ENCODE measurements at regions not wholly inside any gene's neighbourhood (a gene's known extent, or its start where the extent isn't known, plus 50 kb on each side); places are given as distances from the start of the nearest gene placed in this dataset.

DNA sequence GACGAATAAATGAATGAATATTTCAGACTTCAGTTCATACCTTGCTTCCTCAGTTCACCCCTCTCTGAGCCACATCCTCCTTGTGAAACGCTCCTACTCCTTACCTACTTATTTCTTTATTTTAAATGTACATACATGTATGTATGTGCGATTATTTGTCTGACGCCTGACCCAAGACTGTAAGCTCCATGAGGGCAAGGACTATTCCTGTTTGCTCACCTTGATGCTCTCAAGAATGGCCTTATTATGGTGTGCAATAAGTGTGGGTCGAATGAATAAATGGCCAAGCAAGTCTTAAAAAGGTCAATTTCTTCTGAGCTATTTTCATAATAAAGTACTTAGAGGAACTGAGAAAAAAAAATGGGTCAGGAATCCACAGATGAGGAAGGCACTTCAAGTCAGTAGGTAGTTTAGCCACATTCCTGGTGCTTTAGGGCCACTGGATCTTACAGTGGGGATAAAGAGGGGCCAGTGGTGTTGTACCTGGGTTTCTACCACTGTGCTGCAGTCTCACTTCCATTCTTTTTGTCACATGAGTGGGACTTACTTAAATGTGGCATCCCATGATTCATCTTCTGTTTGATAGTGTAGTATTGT lies 74.7 kb downstream of the SDC1 start:
- DNase-seq (ENCODE audit: insufficient read length, low spot score) (no peak), FAIRE-seq (no peak)

DNA sequence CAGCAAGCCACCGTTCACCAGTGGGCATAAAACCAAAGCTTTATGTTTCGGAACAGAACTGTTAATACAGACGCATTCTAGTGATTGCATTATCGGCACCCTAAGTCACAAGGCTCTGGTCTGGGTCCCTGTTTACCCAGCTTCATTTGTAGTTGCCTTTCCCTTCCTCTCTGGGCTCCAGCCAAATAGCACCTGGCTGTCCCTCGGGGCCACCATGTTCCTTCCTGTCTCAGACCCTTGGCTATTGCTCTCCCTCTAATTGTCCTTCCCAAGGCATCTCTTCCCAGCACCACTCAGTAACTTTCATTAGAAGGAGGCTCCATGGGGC lies 75.3 kb downstream of the SDC1 start:
- FAIRE-seq = no peak
- DNase-seq (ENCODE audit: insufficient read length, low spot score) = no peak

DNA sequence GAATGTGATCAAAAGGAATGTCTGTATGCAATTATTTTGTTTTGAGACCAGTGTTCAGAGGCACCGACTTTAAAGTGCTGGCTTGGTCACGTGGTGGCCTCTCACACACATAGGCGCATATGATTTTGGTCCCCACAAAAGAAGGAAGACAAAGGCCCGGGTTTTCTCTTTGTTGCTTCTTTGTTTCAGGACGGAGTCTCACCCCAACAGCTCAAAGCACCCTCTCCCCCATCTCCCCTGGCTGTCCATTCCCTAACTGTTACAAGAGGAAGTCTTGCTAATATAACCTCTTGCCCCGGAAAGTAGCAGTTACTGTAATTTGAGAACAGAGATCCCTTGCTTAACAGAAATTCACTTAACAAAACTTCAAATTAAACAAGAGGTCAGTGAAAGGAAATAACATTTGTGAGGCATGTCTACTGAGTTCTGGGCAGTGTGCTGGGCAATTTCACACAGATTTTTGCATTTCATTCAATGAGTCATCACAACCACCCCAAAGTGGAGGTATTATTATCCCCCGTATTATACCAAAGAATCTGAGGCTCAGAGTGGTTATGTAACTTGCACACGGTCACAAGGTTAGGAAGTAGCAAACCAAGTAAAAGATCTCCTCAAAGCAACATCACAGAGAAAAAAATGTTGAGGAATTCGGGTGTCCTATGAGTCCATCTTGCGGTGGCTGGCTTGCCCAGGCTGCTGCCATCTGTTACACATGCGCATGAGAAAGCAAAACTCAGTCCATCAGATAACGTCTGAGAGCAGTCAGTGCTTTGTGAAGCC lies 75.8 kb downstream of the SDC1 start:
- FAIRE-seq (peak; percentile 86), DNase-seq (ENCODE audit: insufficient read length, low spot score) (peak; percentile 72)

DNA sequence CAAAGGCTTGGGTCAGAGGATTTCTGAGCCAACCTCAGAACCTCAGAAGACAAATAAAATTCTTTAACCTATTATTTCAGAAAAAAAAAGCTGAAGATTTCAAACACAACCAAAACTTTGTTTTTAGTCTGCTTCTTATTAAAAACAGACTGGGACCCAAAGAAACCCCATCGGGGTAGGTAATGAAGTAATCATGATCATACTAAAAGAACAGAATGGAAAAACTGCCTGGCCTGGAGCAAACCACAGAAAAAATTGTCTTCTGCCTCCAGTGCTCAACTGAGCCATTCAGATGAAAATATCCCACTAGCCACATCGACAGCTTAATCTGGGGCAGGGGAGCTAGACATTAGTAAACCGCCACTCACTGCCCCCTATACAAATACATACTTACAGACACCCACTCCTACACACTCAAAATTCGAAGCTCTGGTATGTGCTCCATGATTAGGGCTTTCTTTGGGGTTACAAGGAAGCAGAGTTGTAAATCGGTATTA lies 76.5 kb downstream of the SDC1 start:
- FAIRE-seq = no peak
- no peak for DNase-seq (ENCODE audit: insufficient read length, low spot score)

DNA sequence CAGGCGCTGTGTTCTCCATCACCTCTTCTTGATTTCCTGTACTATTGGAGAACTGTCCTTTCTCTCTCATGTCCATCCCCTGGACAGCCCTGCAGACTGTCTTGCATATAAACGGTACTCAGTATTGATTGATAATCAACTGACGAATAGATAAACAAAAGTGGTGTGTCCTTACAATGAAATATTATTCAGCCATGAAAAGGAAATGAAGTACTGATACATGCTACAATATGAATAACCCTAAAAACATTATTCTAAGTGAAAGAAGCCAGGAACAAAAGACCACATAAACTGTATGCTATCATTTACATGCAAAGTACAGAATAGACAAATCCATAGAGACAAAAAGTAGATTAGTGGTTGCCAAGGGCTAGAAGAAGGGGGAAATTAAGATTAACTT lies 77.6 kb downstream of the SDC1 start:
- FAIRE-seq (no peak), DNase-seq (ENCODE audit: insufficient read length, low spot score) (no peak)

DNA sequence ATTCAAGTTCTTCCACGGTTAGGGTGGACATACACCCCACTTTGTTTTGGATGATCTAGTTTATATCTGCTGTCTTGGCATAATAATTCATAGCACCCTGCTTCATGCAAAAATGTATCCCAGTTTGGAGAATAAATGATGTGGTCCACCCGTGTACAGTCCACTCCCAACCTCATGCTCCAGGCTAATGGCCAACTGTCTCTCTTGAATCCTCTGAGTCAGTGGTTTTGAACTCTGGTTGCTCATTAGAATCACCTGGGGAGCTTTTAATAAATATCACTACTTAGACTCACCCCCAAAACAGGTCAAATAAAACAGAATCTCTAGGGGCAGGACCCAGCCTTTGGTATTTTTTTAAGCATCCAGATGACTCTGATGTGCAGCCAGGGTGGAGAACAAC lies 78.5 kb downstream of the SDC1 start:
- DNase-seq (ENCODE audit: insufficient read length, low spot score) = no peak
- FAIRE-seq = no peak

DNA sequence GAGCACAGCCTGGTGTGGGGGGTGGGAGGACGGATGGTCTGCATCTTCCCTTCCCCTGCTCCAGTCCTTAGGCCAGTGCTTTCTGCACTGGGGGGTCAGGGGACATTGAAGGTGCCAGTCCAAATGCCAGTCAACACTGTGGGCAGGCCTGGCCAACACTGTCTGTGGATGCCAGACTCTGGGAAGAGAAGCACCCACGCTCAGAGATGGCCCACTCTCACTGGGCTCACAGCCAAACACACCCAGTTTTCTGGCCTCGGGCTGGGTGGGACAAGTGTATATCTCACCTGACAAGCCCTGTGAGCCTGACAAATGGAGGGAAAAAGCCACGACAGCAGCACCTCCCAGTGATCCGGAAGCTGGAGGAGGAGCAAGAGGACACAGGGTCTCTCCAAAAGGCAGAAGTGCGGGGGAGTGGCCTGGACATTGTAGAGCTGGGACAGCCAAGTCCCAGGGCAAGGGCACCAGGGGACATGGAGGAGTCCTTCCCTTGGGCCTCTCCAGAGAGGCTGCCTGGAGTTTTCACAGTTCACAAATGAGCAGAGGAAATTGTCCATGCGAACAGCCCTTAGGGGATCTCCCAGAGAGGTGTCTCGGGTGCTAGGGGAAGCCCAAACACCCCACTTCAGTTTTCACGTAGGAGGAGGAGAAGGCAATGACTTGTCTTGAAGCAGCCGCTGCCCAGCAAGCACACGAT lies 79.3 kb downstream of the SDC1 start:
- no peak for FAIRE-seq
- DNase-seq (ENCODE audit: insufficient read length, low spot score) = no peak

DNA sequence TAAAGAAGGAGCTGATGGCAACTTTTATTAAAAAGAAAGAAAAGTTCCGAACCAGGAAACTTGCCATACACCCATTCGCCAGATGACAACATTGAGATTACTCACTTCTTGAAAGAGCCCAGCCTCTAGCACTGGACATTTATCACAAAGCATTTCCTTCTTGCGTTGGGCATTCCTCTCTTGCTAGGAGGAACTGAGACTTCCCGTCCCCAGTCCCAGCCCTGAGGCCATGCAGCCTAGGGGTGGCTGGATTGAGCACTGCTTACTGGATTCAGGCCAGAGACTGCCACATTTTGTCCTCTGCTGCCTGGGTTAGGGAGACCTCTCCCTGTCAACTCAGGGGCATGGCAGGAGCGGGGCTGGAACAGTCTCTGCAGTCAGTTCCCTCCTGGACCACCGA lies 80.1 kb downstream of the SDC1 start:
- DNase-seq (ENCODE audit: insufficient read length, low spot score) (no peak), FAIRE-seq (no peak)

DNA sequence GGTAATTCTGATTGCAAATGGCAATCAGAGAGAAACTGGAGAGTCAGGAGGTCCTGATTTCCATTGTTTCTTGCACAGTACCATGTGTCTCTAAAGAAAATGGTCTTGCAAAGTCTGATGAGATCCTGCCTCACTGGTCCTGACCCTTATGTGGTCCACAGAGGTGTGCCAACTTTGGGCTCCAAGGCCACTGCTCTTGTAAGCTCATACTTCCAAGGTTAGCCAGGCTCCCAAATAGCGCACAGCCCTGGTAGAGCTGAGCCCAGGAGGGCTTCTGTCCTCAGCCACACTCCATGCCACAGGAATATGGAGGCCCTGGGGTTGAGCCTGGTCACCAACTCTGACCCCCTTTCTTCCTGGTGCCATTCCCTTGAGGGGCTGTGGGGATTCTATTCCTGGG lies 80.7 kb downstream of the SDC1 start:
- DNase-seq (ENCODE audit: insufficient read length, low spot score) = no peak
- no peak for FAIRE-seq

DNA sequence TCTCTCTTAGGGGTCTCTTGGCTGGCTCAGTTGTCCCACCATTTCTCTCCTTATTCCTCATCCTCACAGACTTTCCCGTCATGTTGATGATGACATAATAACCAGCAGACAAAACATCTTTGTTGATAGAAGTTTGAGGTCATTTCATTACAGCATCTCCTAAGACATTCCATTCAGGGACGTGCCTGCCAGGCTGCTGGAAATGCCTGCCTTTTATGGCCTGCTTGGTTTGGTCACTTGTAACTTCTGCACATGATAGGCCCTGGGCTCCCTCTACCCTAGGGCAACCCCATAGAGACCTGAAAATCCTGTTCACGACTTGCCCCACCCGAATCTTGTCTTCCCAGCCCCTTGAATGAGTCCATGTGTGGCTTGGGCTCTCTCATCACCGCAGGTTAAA lies 81.7 kb downstream of the SDC1 start:
- no peak for DNase-seq (ENCODE audit: insufficient read length, low spot score)
- peak; percentile 49 for FAIRE-seq

DNA sequence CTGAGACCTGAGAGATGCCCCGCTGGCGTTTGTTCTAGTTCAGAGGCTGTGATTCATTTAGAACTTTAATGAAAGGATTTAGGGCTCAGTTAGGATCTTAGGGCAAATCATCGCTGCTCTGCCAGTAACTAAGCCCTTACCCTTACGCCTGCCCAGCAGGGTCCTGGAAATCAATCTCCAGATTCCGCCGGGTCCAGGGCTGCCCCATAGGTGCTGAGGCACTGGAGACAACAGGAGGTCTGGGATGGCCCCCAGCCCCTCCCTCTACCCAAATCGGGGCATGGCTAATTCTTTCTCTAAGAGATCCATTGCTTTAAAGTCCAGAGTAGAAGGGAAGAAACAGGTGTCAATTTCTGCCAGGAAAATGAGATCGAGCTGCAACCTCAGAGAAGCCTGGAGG lies 83.1 kb downstream of the SDC1 start:
- DNase-seq (ENCODE audit: insufficient read length, low spot score) (no peak), FAIRE-seq (no peak)

DNA sequence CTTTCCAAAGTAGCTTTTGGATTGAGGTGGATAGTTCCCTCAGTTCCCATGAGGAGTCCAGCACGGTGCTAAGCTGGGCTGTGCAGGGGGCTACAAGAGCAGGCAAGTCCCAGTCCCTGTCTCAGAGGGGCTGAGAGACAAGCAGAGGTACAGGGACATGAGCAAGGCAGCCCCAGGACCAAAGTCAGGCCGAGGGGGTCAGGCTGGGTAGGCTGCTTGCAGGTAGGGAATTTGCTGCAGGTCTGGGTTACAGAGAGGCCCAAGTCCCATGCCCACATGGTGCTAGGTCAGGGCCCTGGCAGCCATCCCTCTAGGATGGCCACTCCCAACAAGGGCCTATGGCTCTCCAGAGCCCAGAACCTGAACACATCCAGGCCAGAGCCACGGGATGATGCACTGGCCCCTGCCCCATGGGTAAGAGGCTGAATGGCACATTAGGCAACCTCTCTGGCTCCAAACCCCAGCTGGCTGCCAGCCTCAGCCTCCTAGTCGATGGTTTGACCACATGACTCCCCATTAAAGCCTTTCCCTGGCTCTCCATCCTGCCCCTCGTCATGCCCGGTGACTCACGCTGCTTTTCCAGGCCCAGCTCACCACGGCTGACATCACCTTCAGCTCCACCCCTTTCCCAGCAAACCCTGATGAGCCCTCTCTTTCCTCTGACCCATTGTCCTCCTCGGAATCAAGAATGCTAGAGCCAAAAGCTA lies 83.7 kb downstream of the SDC1 start:
- peak; percentile 93 for DNase-seq (ENCODE audit: insufficient read length, low spot score)
- FAIRE-seq = peak; percentile 97

DNA sequence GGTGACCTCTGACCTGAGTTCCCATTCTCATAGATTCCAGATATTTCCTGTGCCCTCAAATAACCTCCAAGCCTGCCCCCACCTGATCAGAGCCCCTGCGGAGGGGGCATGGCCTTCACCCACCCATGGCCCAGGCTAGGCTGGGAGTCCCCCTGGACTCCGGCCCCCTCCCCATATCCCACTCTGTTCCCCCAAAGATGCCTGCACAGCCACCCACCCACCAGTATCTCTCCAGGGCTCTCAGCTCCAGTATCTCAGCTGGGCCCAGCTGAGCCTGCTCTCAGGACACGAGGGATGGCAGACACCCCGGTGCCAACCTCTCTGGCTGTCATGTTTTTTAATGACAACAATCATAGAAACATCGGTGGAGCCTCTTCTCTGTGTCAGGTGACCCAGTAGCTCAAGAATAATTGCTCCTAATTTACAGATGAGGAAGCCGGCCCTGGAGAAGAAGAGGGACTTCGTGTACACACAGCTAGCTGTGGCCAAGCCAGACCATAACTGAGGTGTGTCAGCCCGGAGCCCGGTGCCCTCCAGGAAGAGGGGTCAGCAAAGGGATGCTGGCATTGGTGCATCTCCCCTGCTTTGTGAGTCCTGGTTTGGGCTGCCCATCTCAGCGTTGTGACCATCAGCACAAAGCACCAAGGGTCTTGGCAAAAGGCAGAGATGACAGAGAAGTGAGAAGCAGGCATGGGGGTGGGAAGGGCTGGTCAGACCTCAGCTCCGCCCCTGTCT lies 84.4 kb downstream of the SDC1 start:
- FAIRE-seq = no peak
- no peak for DNase-seq (ENCODE audit: insufficient read length, low spot score)

DNA sequence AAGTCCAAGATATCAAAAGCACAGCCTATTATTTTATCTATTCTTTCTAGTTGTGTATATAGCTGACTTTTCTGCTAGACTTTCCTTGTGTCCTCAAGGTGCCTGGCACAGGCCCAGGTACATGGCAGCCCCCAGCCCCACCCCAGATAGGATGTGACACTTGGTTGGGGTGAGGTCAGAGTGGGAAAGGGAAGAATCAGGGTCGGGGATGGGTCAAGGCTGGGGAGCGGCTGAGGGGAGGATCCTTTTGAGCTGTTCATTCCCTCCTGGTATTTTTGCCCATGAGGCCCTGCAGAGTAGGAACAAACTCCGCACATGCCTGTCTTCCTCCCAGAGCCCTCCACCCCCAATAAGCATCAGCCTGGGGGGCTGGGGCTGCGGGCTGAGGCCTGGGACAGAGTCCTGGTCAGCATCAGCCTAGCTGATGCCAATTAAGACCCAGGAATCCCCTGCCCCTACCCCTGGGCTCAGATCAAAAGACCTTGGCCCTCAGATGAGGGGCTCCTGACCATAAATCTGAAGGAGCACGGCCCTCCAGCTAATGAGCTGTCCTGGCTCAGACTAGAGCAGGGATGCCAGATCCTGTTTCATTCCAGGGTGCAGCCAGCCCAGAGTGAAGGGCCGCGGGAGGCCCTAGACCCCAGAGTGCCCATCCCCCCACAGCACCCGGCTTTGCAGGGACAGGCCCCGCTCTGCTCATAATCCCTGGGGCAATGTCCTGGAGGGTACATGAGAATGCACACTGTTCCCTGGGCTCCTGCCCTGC lies 85.3 kb downstream of the SDC1 start:
- DNase-seq (ENCODE audit: insufficient read length, low spot score) (no peak), FAIRE-seq (no peak)

DNA sequence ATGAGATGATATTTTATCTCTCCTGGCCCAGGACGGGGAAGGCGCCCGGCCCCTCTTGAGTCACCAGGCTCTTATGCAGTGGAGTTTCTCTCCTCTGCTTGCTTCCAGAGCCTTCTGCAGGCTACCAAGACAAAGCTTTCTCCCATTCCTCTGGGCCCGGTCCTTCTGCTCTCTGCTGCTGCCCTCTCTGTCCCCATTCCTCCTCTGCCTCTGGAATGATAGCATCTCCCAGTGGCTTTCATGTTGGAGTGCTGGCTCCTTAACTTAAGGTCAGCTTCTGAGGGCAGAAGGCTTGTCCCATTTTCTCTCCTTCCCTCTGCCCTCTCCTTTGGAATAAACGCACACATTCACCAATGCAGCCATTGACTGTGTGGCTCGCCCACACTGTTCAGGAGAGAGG lies 86.2 kb downstream of the SDC1 start:
- peak; percentile 48 for FAIRE-seq
- DNase-seq (ENCODE audit: insufficient read length, low spot score) = no peak

DNA sequence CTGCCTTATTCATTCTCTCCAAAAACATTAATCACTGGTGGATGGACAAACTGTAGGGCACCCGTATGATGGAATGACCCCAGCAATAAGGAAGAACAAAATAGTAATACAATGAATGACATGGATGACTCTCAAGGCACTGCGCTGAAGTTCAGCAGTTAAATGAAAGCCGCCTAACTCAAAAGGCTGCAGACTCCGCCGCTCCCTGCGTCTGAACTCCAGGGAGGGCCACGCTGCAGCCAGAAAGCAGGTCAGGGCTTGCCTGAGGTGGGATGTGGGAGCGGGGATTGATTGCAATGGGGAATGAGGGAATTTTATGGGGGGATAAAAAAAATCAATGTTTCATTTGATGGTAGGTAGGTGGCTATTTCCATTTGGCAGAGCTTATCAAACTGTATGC lies 86.5 kb upstream of the LAPTM4A start:
- DNase-seq (ENCODE audit: insufficient read length, low spot score) (no peak), FAIRE-seq (no peak)

DNA sequence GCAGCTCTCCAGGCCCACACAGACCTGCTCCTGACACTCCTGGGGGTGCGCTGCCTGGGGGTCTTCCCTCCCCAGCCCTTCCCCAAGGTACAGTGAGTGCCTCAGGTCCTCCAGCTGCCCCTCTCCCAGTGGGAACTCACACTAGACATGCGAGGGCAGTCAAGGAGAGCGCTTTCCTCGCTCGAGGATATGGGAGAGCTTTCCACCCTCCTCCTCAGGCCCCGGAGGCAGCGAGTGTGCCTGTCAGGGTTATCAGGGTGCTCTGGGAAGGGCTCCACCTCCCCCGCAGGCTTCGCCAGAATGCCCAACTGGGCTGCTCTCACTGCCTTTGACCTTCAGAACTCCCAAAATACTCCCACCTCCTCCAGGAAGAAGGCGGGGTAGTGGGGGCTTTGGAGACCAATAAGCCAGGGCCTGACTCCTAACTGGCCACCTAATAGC lies 85.7 kb upstream of the LAPTM4A start:
- no peak for FAIRE-seq
- no peak for DNase-seq (ENCODE audit: insufficient read length, low spot score)

DNA sequence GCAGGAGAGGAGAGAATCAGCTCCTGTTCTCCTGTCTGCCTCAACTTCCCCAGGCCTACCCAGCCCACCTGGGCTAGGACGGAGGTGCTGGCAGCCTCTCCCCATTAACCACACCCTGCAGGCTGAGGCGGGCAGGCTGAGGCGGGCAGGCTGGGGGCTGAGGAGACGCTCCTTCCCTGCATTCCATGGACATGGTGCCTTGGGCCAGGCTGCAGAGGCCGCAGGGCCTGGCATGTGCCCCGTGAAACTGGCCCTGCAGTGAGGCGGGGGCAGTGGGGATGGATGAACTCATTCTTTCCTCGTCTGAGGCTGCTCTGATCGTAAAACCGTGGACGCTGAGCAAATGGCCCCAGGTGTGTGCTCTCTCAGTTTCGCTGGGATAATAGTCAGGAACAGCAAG lies 84.7 kb upstream of the LAPTM4A start:
- FAIRE-seq = no peak
- DNase-seq (ENCODE audit: insufficient read length, low spot score) = no peak

DNA sequence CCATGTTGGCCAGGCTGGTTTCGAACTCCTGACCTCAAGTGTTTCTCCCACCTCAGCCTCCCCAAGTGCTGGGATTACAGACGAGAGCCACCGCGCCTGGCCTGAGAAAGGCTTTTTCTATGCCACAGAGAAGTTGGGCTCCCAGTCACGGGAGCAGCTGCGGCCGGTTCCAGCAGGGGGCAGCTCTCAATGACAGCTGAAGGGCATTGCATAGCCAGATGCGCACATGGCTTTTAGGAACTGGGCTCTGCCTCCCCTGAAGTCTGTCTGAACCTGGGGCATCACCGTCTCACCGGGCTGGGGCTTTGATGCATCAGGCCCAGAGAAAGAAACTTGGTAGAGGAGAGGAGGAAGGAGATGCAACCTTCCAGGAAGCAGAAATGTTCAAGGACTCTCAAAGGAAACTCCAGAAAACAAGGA lies 84.2 kb upstream of the LAPTM4A start:
- DNase-seq (ENCODE audit: insufficient read length, low spot score) (peak; percentile 80), FAIRE-seq (peak; percentile 90)

DNA sequence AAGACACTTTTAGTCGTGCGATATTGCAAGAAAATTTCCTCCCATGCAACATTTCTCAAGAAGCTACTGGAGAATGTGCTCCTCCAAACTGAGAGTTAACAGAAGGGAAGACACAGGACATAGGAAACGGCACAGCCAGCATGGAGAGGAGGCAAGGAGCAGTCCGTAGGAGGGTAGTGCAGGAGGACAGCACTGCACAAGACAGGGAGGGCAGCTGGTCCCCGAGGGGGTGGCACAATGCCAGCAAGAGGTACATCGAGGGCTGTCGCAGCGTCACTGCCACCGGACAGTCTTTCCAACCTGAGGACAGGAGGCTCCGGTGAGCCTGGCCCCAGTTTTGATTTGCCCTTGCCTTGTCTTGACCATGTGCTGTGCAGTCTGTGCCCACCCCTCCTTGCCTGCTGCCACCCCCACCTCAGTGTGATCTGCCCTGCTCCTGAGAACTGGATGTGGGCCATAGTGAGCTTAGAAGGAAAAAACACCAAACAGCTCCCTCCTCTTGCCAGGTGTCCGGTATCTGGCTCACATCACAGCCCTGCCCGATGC lies 81.6 kb upstream of the LAPTM4A start:
- peak; percentile 59 for FAIRE-seq
- no peak for DNase-seq (ENCODE audit: insufficient read length, low spot score)

All from HTR-8/SVneo (cell line).